ENCODE measurements at regions not wholly inside any gene's neighbourhood (a gene's known extent, or its start where the extent isn't known, plus 50 kb on each side); places are given as distances from the start of the nearest gene placed in this dataset.

- WGBS, 2 experiments (ENCODE audit: extremely low coverage in 1 of 2, insufficient coverage in 1 of 2, insufficient read length in 1 of 2, insufficient replicate concordance in 2 of 2, low coverage in 1 of 2, low lambda C conversion rate in 2 of 2, missing lambda C conversion rate in 1 of 2) = 90% methylated on average over 13 of the region's 13 CpGs; no CpG with 5 or more reads in 1 of the 2 experiments
- Histone ChIP-seq H3K56ac (replicated peaks; ENCODE audit: insufficient read length, low read depth, low read length) (no peak overlapping the region), H3K4me1 (replicated peaks in 1 of 4; ENCODE audit: control insufficient read depth in 3 of 4, insufficient read depth in 4 of 4, low read length in 3 of 4) (no peaks in the 10 kb centered on the region), H3K9me3 (ENCODE audit: insufficient read depth in 2 of 2, low read depth in 1 of 2, low read length in 1 of 2) (peaks cover 70 to 88% of the 10 kb centered on the region in 2 experiments), H2BK12ac (ENCODE audit: low read depth, low read length) (no peak overlapping the region), H3K9ac (replicated peaks in 1 of 4; ENCODE audit: extremely low read depth in 1 of 4, low read depth in 3 of 4, low read length in 3 of 4) (no peak overlapping the region), H3K27ac (ENCODE audit: low read depth, low read length) (no peak overlapping the region), H3K4ac (replicated peaks; ENCODE audit: insufficient read length, low read depth, low read length) (no peak overlapping the region), H3K18ac (ENCODE audit: extremely low read depth, low read length) (no peak overlapping the region), H4K5ac (ENCODE audit: insufficient read length, low read depth, low read length) (no peak overlapping the region), H4K91ac (replicated peaks; ENCODE audit: insufficient read length, low read length) (no peak overlapping the region), H2BK20ac (ENCODE audit: low read length) (no peak overlapping the region), H3K4me2 (ENCODE audit: insufficient read depth in 1 of 2, low read depth in 2 of 2, low read length in 2 of 2) (no peak overlapping the region), H2AK5ac (ENCODE audit: low read depth, low read length) (no peak overlapping the region), H3K23me2 (ENCODE audit: low read depth, low read length) (no peaks in the 10 kb centered on the region), H3K79me1 (ENCODE audit: low read depth, low read length) (no peaks in the 10 kb centered on the region), H2BK120ac (replicated peaks; ENCODE audit: low read depth, low read length) (no peak overlapping the region), H2BK5ac (ENCODE audit: low read depth, low read length) (no peak overlapping the region), H2BK15ac (ENCODE audit: low read length) (no peak overlapping the region), H3K36me3 (ENCODE audit: control insufficient read depth in 2 of 4, insufficient read depth in 4 of 4, low read length in 3 of 4) (no peaks in the 10 kb centered on the region), H3K14ac (ENCODE audit: insufficient read length) (no peak overlapping the region), H4K8ac (ENCODE audit: extremely low read depth, insufficient read depth, low read length) (no peak overlapping the region), H3K23ac (ENCODE audit: insufficient read length) (no peak overlapping the region), H2AFZ (ENCODE audit: low read length) (no peak overlapping the region), H3K27me3 (replicated peaks in 1 of 4; ENCODE audit: control insufficient read depth in 3 of 4, extremely low read depth in 1 of 4, insufficient read depth in 3 of 4, low read length in 3 of 4) (no peaks in the 10 kb centered on the region), H4K20me1 (replicated peaks in 1 of 2; ENCODE audit: control insufficient read depth in 1 of 2, insufficient read depth in 2 of 2, low read length in 2 of 2) (no peaks in the 10 kb centered on the region), H3K79me2 (ENCODE audit: control insufficient read depth in 1 of 2, insufficient read depth in 2 of 2, low read length in 2 of 2) (no peaks in the 10 kb centered on the region), H3K4me3 (ENCODE audit: extremely low read depth in 1 of 4, insufficient read depth in 2 of 4, low read depth in 3 of 4, low read length in 4 of 4) (no peak overlapping the region)
- DNase-seq (ENCODE audit: low read depth in 1 of 2, low spot score in 2 of 2) (no peak), FAIRE-seq (no peak)
- CTCF ChIA-PET (ENCODE audit: partially characterized antibody) = no interaction called here
- POLR2A ChIA-PET (ENCODE audit: partially characterized antibody) = no interaction called here
- no peak for TF ChIP-seq SRF (IDR thresholded peaks at IDR 0.05; ENCODE audit: low read depth, low read length)
- TF ChIP-seq E2F6 (IDR thresholded peaks at IDR 0.05) = no peak
- TF ChIP-seq NRF1 (IDR thresholded peaks at IDR 0.05; ENCODE audit: low read depth, low read length) = no peak
- no peak for TF ChIP-seq EGR1 (IDR thresholded peaks at IDR 0.05; ENCODE audit: borderline replicate concordance, low read depth, low read length)
- no peak for TF ChIP-seq RBBP5 (IDR thresholded peaks at IDR 0.05; ENCODE audit: borderline replicate concordance, low read depth, low read length)
- TF ChIP-seq ASH2L (IDR thresholded peaks at IDR 0.05; ENCODE audit: low read length) = no peak
- no peak for TF ChIP-seq BCL11A (IDR thresholded peaks at IDR 0.05; ENCODE audit: low read depth in 2 of 2, low read length in 2 of 2)
- no peak for TF ChIP-seq RFX5 (IDR thresholded peaks at IDR 0.05; ENCODE audit: borderline replicate concordance, low read depth, low read length)
- TF ChIP-seq POLR2A (IDR thresholded peaks at IDR 0.05; ENCODE audit: control extremely low read depth in 1 of 2, low read depth in 2 of 2, low read length in 2 of 2) = no peak
- TF ChIP-seq CTBP2 (IDR thresholded peaks at IDR 0.05; ENCODE audit: borderline replicate concordance, insufficient read depth, insufficient read length, low read length) = no peak
- TF ChIP-seq CBX5 (IDR thresholded peaks at IDR 0.05; ENCODE audit: low read depth, low read length) = no peak
- TF ChIP-seq TBP (IDR thresholded peaks at IDR 0.05; ENCODE audit: low read depth, low read length) = no peak
- no peak for TF ChIP-seq ZNF274 (IDR thresholded peaks at IDR 0.05; ENCODE audit: borderline replicate concordance, extremely low read depth, low read length)
- no peak for TF ChIP-seq CREB1 (IDR thresholded peaks at IDR 0.05)
- no peak for TF ChIP-seq FOSL1 (IDR thresholded peaks at IDR 0.05; ENCODE audit: insufficient read depth, low read depth, low read length)
- no peak for TF ChIP-seq SIN3A (conservative IDR thresholded peaks at IDR 0.05 in 1 of 2, IDR thresholded peaks at IDR 0.05 in 1 of 2; ENCODE audit: low read depth in 1 of 2, low read length in 2 of 2)
Measured at GRCh38 chr14:105864116-105864515, 337.7 kb downstream of the TMEM121 start.

Data from H1 (cell line).